PFSK-1 (cell line): ENCODE measurements at regions not wholly inside any gene's neighbourhood (a gene's known extent, or its start where the extent isn't known, plus 50 kb on each side); places are given as distances from the start of the nearest gene placed in this dataset.

Source experiments
- POLR2AphosphoS5 ChIP-seq: IDR thresholded peaks from 2 replicates; pipeline ENCODE4 v1.6.1; 2012; ENCODE audit warnings: low read depth, mild to moderate bottlenecking, control low read depth, low read length, moderate library complexity
- REST ChIP-seq, 2 experiments: IDR thresholded peaks; 2 replicates each; pipeline versions ENCODE4 v1.6.1 to v1.8.0; 2011 to 2012; ENCODE audit warnings: low read depth in 2 of 2, low read length in 2 of 2, control low read depth in 1 of 2, inconsistent platforms in 1 of 2, mild to moderate bottlenecking in 1 of 2, moderate library complexity in 1 of 2; ENCODE audit not compliant: insufficient read depth in 1 of 2
- SIN3A ChIP-seq: IDR thresholded peaks from 2 replicates; pipeline ENCODE4 v1.6.1; 2012; ENCODE audit warnings: mild to moderate bottlenecking, low read length, moderate library complexity, borderline replicate concordance; ENCODE audit not compliant: insufficient read depth

GRCh38 chr6:44682987-44683779 lies 295.7 kb downstream of the CDC5L start:
- TF ChIP-seq SIN3A (no peak), POLR2AphosphoS5 (no peak), REST (IDR thresholded peaks at IDR 0.05; ENCODE audit: insufficient read depth in 1 of 2, low read depth in 2 of 2, low read length in 2 of 2) (no peak)
